ENCODE measurements at regions not wholly inside any gene's neighbourhood (a gene's known extent, or its start where the extent isn't known, plus 50 kb on each side); places are given as distances from the start of the nearest gene placed in this dataset.
A peak's percentile ranks its signal among the peaks of the same experiment; 100 is the strongest.

- no peak for DNase-seq (ENCODE audit: low read depth)
Observed at GRCh38 chr1:163406772-163407171, 85.0 kb downstream of the NUF2 start.

GRCh38 chr1:163408262-163408661 lies 86.5 kb downstream of the NUF2 start:
- DNase-seq (ENCODE audit: low read depth): no peak

GRCh38 chr1:163410073-163410999 lies 88.6 kb downstream of the NUF2 start:
- peak; percentile 20 for DNase-seq (ENCODE audit: low read depth)

- DNase-seq (ENCODE audit: low read depth): no peak
Observed at GRCh38 chr1:163412221-163412620, 90.5 kb downstream of the NUF2 start.

- DNase-seq (ENCODE audit: low read depth): no peak
Observed at GRCh38 chr1:163414778-163415177, 93.0 kb downstream of the NUF2 start.

- DNase-seq (ENCODE audit: low read depth): no peak
Observed at GRCh38 chr1:163421701-163422100, 99.9 kb downstream of the NUF2 start.

GRCh38 chr1:163422738-163423404 lies 101.1 kb downstream of the NUF2 start:
- no peak for DNase-seq (ENCODE audit: low read depth)

GRCh38 chr1:163426505-163427251 lies 104.9 kb downstream of the NUF2 start:
- no peak for DNase-seq (ENCODE audit: low read depth)

- DNase-seq (ENCODE audit: low read depth): no peak
Observed at GRCh38 chr1:163427279-163427678, 105.5 kb downstream of the NUF2 start.

GRCh38 chr1:163436140-163436812 lies 114.5 kb downstream of the NUF2 start:
- DNase-seq (ENCODE audit: low read depth): no peak

GRCh38 chr1:163439471-163439870 lies 117.7 kb downstream of the NUF2 start:
- no peak for DNase-seq (ENCODE audit: low read depth)

- no peak for DNase-seq (ENCODE audit: low read depth)
Observed at GRCh38 chr1:163440090-163440489, 118.3 kb downstream of the NUF2 start.

GRCh38 chr1:163442231-163442879 lies 120.6 kb downstream of the NUF2 start:
- DNase-seq (ENCODE audit: low read depth): no peak

GRCh38 chr1:163442895-163443294 lies 121.1 kb downstream of the NUF2 start:
- no peak for DNase-seq (ENCODE audit: low read depth)

- DNase-seq (ENCODE audit: low read depth): no peak
Observed at GRCh38 chr1:163443863-163444262, 122.1 kb downstream of the NUF2 start.

GRCh38 chr1:163444665-163445064 lies 122.9 kb downstream of the NUF2 start:
- no peak for DNase-seq (ENCODE audit: low read depth)

- DNase-seq (ENCODE audit: low read depth): no peak
Observed at GRCh38 chr1:163450986-163451385, 129.2 kb downstream of the NUF2 start.

GRCh38 chr1:163459539-163459938 lies 137.8 kb downstream of the NUF2 start:
- DNase-seq (ENCODE audit: low read depth): no peak

- DNase-seq (ENCODE audit: low read depth): no peak
Observed at GRCh38 chr1:163467289-163467688, 145.5 kb downstream of the NUF2 start.

- no peak for DNase-seq (ENCODE audit: low read depth)
Observed at GRCh38 chr1:163471779-163472650, 150.3 kb downstream of the NUF2 start.
